AG04449 (cell line): ENCODE measurements at regions not wholly inside any gene's neighbourhood (a gene's known extent, or its start where the extent isn't known, plus 50 kb on each side); places are given as distances from the start of the nearest gene placed in this dataset.
"Not testable (repeated sequence)": the region's sequence is repeated elsewhere in the genome, so short reads cannot be mapped to it uniquely, and the experiment has no call there.

ENCODE experiments used
- CTCF ChIA-PET: fragments of 350-600 bp; formaldehyde crosslinking; extraction: SDS; loops from one replicate; lab custom pipeline; 2021; ENCODE audit warnings: antibody characterized with exemption; lab: Yijun Ruan, JAX
- POLR2A ChIA-PET: fragments of 400-600, 350-600 bp; formaldehyde crosslinking; extraction: SDS; loops from one replicate; lab custom pipeline; 2020; ENCODE audit warnings: antibody characterized with exemption, inconsistent platforms; lab: Yijun Ruan, JAX
- DNase-seq: peaks from one replicate; pipeline ENCODE4 v3.0.0-alpha.2; 2010; ENCODE audit warnings: low read depth, low spot score
- H3K4me3 ChIP-seq: 2 replicates; pipeline ENCODE4 v1.5.1; 2011; ENCODE audit warnings: low read depth, mild to moderate bottlenecking, control low read depth, low read length
- CTCF ChIP-seq: IDR thresholded peaks from one replicate; pipeline ENCODE4 v1.5.1; 2011; ENCODE audit warnings: mild to moderate bottlenecking, moderate library complexity, low read length, control low read depth, inconsistent platforms; ENCODE audit not compliant: insufficient read depth; ENCODE audit errors: missing control alignments

DNA sequence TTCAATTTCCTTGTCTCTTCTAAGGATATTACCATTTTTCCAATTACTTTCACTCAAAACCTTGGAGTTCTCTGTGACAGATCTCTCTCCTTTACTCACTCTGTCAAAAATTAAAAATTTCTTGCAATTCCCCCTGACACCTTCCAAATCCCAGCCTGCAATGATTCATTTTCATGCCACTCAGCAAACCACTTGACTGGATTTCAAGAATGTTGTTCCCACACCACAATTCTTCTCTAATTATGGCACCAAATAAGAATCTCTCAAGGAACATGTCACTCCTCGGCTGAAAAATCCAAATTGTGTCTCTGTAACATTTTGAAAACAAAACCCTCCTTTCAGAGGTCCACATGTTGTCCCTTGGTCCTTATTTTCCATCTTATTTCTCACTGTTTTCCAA is 438.9 kb upstream of the ZP4 start:
- H3K4me3 ChIP-seq, result no peak overlapping the region
- ChIA-PET POLR2A (no interaction called here), CTCF (no interaction called here)
- TF ChIP-seq CTCF, result no peak
- DNase-seq, result no peak

GRCh38 chr1:238327033-238327432 is 436.3 kb upstream of the ZP4 start:
- DNase-seq, CTCF ChIA-PET: not testable (repeated sequence)

DNA sequence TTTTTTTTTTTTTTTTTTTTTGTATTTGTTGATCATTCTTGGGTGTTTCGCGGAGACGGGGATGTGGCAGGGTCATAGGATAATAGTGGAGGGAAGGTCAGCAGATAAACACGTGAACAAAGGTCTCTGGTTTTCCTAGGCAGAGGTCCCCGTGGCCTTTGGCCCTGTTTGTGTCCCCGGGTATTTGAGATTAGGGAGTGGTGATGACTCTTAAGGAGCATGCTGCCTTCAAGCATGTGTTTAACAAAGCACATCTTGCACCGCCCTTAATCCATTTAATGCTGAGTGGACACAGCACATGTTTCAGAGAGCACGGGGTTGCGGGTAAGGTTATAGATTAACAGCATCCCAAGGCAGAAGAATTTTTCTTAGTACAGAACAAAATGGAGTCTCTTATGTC is 435.8 kb upstream of the ZP4 start:
- CTCF ChIA-PET, POLR2A ChIA-PET, DNase-seq, H3K4me3 ChIP-seq: not testable (repeated sequence)

More at GRCh38 chr1:238327033-238327432, 436.3 kb upstream of the ZP4 start:
- H3K4me3 ChIP-seq, POLR2A ChIA-PET: not testable (repeated sequence)

DNA sequence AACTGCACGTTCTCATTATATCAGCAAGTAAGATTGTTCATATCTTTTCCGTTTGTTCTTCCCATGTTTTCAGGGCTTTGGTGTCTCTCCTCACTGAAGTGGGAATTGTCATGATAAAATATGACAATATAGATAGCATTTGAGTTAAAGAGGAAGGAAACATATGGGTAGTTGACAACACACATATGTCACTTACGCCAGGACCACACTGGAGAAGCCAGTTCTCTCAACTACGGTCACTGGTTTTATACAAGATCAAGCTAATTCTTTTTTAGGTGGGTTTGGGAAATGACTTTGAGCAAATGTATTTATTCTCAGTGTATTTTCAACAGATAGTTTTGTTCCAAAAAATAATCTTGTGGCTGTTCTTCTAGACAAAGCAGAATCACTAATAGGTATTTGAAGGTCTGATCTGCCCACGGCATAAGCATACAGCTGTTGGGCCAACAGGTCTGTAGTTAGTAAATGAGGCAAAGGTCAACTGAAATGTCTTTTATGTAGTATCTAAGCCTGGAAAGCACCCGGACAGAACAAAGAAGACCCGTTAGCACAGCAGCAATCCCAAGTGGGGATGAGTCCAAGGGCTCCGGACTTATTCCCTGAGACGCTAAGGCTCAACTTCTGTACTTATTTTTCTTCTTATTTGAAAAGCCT is 433.6 kb upstream of the ZP4 start:
- CTCF ChIA-PET, result no interaction called here
- TF ChIP-seq CTCF, result no peak
- POLR2A ChIA-PET, result interaction anchor here (0.6 kb wide), 1 partner anchor 23 kb away, joined by 3 read pairs; no protein-coding TSS in a partner anchor
- no peak for DNase-seq
- no peak overlapping the region for H3K4me3 ChIP-seq

DNA sequence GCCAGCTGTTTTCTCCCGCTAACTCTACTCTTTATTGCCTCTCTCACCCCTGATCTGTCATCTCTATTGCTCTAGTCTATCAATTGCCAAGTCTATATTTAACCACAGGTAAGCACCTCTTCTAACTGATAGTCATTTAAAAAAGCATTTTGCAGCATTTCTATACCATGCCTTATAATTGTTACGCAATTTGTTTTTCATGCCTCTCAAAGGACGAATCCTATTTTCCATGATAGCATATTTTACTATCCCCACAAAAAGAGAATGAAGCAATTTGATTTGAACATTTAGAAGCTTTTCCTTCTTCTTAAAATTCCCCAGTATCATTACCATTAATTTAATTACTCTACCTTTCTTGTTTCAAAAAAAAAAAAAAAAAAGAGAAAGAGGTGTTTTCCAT is 432.8 kb upstream of the ZP4 start:
- no peak for DNase-seq
- no peak for TF ChIP-seq CTCF
- CTCF ChIA-PET, result no interaction called here
- POLR2A ChIA-PET, result no interaction called here
- H3K4me3 ChIP-seq, result no peak overlapping the region

DNA sequence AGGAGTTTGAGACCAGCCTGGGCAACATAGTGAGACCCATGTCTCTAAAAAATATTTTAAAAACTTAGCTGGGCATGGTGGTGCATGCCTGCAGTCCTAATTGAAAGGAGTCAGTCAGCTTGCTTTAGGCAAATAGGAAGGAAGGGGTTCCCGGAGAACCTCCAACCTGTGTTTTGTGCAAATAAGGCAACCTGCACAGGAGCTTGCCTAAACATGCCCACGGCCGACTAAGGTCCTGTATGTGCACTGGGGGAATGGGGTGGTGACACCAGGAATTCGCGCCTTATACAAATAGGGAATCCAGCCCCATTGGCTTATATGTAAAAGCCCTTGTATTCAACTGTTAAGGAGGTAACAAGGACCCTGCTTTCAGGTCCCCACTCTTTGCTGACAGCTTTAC is 429.2 kb upstream of the ZP4 start:
- CTCF ChIA-PET, result no interaction called here
- no peak for DNase-seq
- no peak overlapping the region for H3K4me3 ChIP-seq
- TF ChIP-seq CTCF, result no peak
- POLR2A ChIA-PET, result no interaction called here

GRCh38 chr1:238318294-238319110 is 427.8 kb upstream of the ZP4 start:
- TF ChIP-seq CTCF, result no peak
- ChIA-PET CTCF (no interaction called here), POLR2A (no interaction called here)
- no peak for DNase-seq
- no peak overlapping the region for H3K4me3 ChIP-seq
